Glutamatergic neuron (in vitro differentiated cells): ENCODE measurements at regions not wholly inside any gene's neighbourhood (a gene's known extent, or its start where the extent isn't known, plus 50 kb on each side); places are given as distances from the start of the nearest gene placed in this dataset.
"Not testable (repeated sequence)": the region's sequence is repeated elsewhere in the genome, so short reads cannot be mapped to it uniquely, and the experiment has no call there.

Experiments
- DNase-seq: peaks from one replicate; pipeline ENCODE4 v3.0.0; 2022
- H3K27ac Mint-ChIP-seq: one replicate; pipeline ENCODE4 v1.8.0; 2020; ENCODE audit warnings: mild to moderate bottlenecking, mixed read lengths, inconsistent platforms; ENCODE audit not compliant: unreplicated experiment
- H3K27me3 Mint-ChIP-seq: one replicate; pipeline ENCODE4 v1.8.0; 2020; ENCODE audit warnings: mild to moderate bottlenecking, moderate library complexity, mixed read lengths, inconsistent platforms; ENCODE audit not compliant: unreplicated experiment
- H3K36me3 Mint-ChIP-seq: one replicate; pipeline ENCODE4 v1.8.0; 2020; ENCODE audit warnings: mild to moderate bottlenecking, mixed read lengths, inconsistent platforms; ENCODE audit not compliant: unreplicated experiment
- H3K4me1 Mint-ChIP-seq: one replicate; pipeline ENCODE4 v1.8.0; 2020; ENCODE audit warnings: mild to moderate bottlenecking, low read depth, mixed read lengths, inconsistent platforms; ENCODE audit not compliant: unreplicated experiment
- H3K4me3 Mint-ChIP-seq: one replicate; pipeline ENCODE4 v1.8.0; 2020; ENCODE audit warnings: mild to moderate bottlenecking, mixed read lengths, inconsistent platforms; ENCODE audit not compliant: unreplicated experiment
- H3K9me3 Mint-ChIP-seq: one replicate; pipeline ENCODE4 v1.8.0; 2020; ENCODE audit warnings: mild to moderate bottlenecking, moderate library complexity, mixed read lengths, inconsistent platforms; ENCODE audit not compliant: unreplicated experiment
- CTCF ChIP-seq: fragments of 200-600 bp; sonication (generic); IDR thresholded peaks from one replicate; pipeline ENCODE4 v1.5.0; 2021; ENCODE audit not compliant: partially characterized antibody, unreplicated experiment

GRCh38 chr14:25444381-25444780 lies 394.4 kb upstream of the STXBP6 start:
- Mint-ChIP-seq H3K4me3 (no peak overlapping the region), H3K27ac (no peak overlapping the region), H3K4me1 (no peaks in the 10 kb centered on the region), H3K27me3 (no peaks in the 10 kb centered on the region), H3K36me3 (peaks cover 10% of the 10 kb centered on the region), H3K9me3 (no peaks in the 10 kb centered on the region)
- DNase-seq = no peak
- no peak for TF ChIP-seq CTCF

- not testable (repeated sequence) for H3K4me3 Mint-ChIP-seq, H3K27ac Mint-ChIP-seq, H3K27me3 Mint-ChIP-seq, H3K4me1 Mint-ChIP-seq, H3K9me3 Mint-ChIP-seq, DNase-seq, H3K36me3 Mint-ChIP-seq
These were observed 390.4 kb upstream of the STXBP6 start for GRCh38 chr14:25440382-25440781.

GRCh38 chr14:25436906-25437305 lies 387.0 kb upstream of the STXBP6 start:
- H3K4me3 Mint-ChIP-seq = no peak overlapping the region
- peaks cover 6% of the 10 kb centered on the region for H3K4me1 Mint-ChIP-seq
- H3K27ac Mint-ChIP-seq = no peak overlapping the region
- peaks cover 8% of the 10 kb centered on the region for H3K9me3 Mint-ChIP-seq
- H3K27me3 Mint-ChIP-seq = peaks cover 7% of the 10 kb centered on the region
- peaks cover 20% of the 10 kb centered on the region for H3K36me3 Mint-ChIP-seq
- TF ChIP-seq CTCF = no peak
- DNase-seq = no peak

GRCh38 chr14:25436288-25436875 lies 386.4 kb upstream of the STXBP6 start:
- DNase-seq = no peak
- peaks cover 20% of the 10 kb centered on the region for H3K36me3 Mint-ChIP-seq
- peaks cover 8% of the 10 kb centered on the region for H3K9me3 Mint-ChIP-seq
- no peak overlapping the region for H3K27ac Mint-ChIP-seq
- peaks cover 7% of the 10 kb centered on the region for H3K27me3 Mint-ChIP-seq
- H3K4me3 Mint-ChIP-seq = no peak overlapping the region
- H3K4me1 Mint-ChIP-seq = peaks cover 6% of the 10 kb centered on the region
- no peak for TF ChIP-seq CTCF

- peak; percentile 71 for DNase-seq
- Mint-ChIP-seq H3K36me3 (peaks cover 10% of the 10 kb centered on the region), H3K9me3 (peaks cover 5% of the 10 kb centered on the region)
These were observed 381.5 kb upstream of the STXBP6 start for GRCh38 chr14:25431211-25432076.

More at GRCh38 chr14:25431211-25432076, 381.5 kb upstream of the STXBP6 start:
- Mint-ChIP-seq H3K27me3 (peaks cover 7% of the 10 kb centered on the region), H3K27ac (no peak overlapping the region), H3K4me3 (no peak overlapping the region), H3K4me1 (no peaks in the 10 kb centered on the region)
- TF ChIP-seq CTCF = peak; percentile 61
